HepG2 (cell line): ENCODE measurements at regions not wholly inside any gene's neighbourhood (a gene's known extent, or its start where the extent isn't known, plus 50 kb on each side); places are given as distances from the start of the nearest gene placed in this dataset.

Experiments
- BRCA1 ChIP-seq: sonication (generic); formaldehyde crosslinking; IDR thresholded peaks from 2 replicates; pipeline ENCODE4 v1.4.0; 2020; ENCODE audit warnings: missing genetic modification reagents
- JUND ChIP-seq: sonication (generic); formaldehyde crosslinking; IDR thresholded peaks from 2 replicates; pipeline ENCODE4 v1.8.0; 2022; ENCODE audit warnings: mild to moderate bottlenecking, missing genetic modification reagents
- RAD21 ChIP-seq: fragments of 450-650 bp; formaldehyde crosslinking; IDR thresholded peaks from 2 replicates; pipeline ENCODE4 v1.5.0; 2020; ENCODE audit warnings: mild to moderate bottlenecking
- ZNF350 ChIP-seq: sonication (generic); formaldehyde crosslinking; IDR thresholded peaks from 2 replicates; pipeline ENCODE4 v1.4.0; 2020; ENCODE audit warnings: mild to moderate bottlenecking, low read depth, missing genetic modification reagents, borderline replicate concordance
- ZNF724P ChIP-seq: sonication (generic); formaldehyde crosslinking; IDR thresholded peaks from 2 replicates; pipeline ENCODE4 v1.8.0; 2022; ENCODE audit warnings: missing genetic modification reagents, borderline replicate concordance
- ZSCAN29 ChIP-seq: sonication (generic); formaldehyde crosslinking; conservative IDR thresholded peaks from 2 replicates; pipeline ENCODE4 v1.4.0; 2020; ENCODE audit warnings: mild to moderate bottlenecking, missing genetic modification reagents
- TF ChIP-seq, protein P1 (sequence below): sonication (generic); formaldehyde crosslinking; IDR thresholded peaks from 2 replicates; pipeline ENCODE4 v1.4.0; 2020; ENCODE audit warnings: missing genetic modification reagents
- TF ChIP-seq, protein P2 (sequence below): sonication (generic); formaldehyde crosslinking; IDR thresholded peaks from 2 replicates; pipeline ENCODE4 v1.8.1; 2022; ENCODE audit warnings: mild to moderate bottlenecking, missing genetic modification reagents
- TF ChIP-seq, protein P3 (sequence below): sonication (generic); formaldehyde crosslinking; IDR thresholded peaks from 2 replicates; pipeline ENCODE4 v1.9.0; 2022; ENCODE audit warnings: missing genetic modification reagents, mild to moderate bottlenecking, borderline replicate concordance
- TF ChIP-seq, protein P4 (sequence below): sonication (generic); formaldehyde crosslinking; IDR thresholded peaks from 2 replicates; pipeline ENCODE4 v1.5.0; 2020; ENCODE audit warnings: mild to moderate bottlenecking, missing genetic modification reagents, moderate library complexity
- TF ChIP-seq, protein P5 (sequence below), 2 experiments: IDR thresholded peaks; 2 replicates each; pipeline ENCODE4 v1.6.1; 2011 to 2012; ENCODE audit warnings: low read length in 2 of 2, borderline replicate concordance in 1 of 2, low read depth in 1 of 2, mild to moderate bottlenecking in 1 of 2, moderate library complexity in 1 of 2

GRCh38 chr4:175927121-175927520 is 115.1 kb upstream of the GPM6A start:
- TF ChIP-seq ZNF350 (CRISPR knock-in tag) (no peak), JUND (CRISPR knock-in tag) (no peak), BRCA1 (no peak), RAD21 (CRISPR knock-in tag) (no peak), ZSCAN29 (no peak), ZNF724P (CRISPR knock-in tag) (no peak)
- TF ChIP-seq, protein P1, sequence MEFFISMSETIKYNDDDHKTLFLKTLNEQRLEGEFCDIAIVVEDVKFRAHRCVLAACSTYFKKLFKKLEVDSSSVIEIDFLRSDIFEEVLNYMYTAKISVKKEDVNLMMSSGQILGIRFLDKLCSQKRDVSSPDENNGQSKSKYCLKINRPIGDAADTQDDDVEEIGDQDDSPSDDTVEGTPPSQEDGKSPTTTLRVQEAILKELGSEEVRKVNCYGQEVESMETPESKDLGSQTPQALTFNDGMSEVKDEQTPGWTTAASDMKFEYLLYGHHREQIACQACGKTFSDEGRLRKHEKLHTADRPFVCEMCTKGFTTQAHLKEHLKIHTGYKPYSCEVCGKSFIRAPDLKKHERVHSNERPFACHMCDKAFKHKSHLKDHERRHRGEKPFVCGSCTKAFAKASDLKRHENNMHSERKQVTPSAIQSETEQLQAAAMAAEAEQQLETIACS (CRISPR knock-in tag): no peak
- TF ChIP-seq, protein P2, sequence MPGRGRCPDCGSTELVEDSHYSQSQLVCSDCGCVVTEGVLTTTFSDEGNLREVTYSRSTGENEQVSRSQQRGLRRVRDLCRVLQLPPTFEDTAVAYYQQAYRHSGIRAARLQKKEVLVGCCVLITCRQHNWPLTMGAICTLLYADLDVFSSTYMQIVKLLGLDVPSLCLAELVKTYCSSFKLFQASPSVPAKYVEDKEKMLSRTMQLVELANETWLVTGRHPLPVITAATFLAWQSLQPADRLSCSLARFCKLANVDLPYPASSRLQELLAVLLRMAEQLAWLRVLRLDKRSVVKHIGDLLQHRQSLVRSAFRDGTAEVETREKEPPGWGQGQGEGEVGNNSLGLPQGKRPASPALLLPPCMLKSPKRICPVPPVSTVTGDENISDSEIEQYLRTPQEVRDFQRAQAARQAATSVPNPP: no peak
- TF ChIP-seq, protein P3, sequence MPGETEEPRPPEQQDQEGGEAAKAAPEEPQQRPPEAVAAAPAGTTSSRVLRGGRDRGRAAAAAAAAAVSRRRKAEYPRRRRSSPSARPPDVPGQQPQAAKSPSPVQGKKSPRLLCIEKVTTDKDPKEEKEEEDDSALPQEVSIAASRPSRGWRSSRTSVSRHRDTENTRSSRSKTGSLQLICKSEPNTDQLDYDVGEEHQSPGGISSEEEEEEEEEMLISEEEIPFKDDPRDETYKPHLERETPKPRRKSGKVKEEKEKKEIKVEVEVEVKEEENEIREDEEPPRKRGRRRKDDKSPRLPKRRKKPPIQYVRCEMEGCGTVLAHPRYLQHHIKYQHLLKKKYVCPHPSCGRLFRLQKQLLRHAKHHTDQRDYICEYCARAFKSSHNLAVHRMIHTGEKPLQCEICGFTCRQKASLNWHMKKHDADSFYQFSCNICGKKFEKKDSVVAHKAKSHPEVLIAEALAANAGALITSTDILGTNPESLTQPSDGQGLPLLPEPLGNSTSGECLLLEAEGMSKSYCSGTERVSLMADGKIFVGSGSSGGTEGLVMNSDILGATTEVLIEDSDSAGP (CRISPR knock-in tag): no peak
- TF ChIP-seq, protein P4, sequence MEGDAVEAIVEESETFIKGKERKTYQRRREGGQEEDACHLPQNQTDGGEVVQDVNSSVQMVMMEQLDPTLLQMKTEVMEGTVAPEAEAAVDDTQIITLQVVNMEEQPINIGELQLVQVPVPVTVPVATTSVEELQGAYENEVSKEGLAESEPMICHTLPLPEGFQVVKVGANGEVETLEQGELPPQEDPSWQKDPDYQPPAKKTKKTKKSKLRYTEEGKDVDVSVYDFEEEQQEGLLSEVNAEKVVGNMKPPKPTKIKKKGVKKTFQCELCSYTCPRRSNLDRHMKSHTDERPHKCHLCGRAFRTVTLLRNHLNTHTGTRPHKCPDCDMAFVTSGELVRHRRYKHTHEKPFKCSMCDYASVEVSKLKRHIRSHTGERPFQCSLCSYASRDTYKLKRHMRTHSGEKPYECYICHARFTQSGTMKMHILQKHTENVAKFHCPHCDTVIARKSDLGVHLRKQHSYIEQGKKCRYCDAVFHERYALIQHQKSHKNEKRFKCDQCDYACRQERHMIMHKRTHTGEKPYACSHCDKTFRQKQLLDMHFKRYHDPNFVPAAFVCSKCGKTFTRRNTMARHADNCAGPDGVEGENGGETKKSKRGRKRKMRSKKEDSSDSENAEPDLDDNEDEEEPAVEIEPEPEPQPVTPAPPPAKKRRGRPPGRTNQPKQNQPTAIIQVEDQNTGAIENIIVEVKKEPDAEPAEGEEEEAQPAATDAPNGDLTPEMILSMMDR (CRISPR knock-in tag): no peak
- TF ChIP-seq, protein P5, sequence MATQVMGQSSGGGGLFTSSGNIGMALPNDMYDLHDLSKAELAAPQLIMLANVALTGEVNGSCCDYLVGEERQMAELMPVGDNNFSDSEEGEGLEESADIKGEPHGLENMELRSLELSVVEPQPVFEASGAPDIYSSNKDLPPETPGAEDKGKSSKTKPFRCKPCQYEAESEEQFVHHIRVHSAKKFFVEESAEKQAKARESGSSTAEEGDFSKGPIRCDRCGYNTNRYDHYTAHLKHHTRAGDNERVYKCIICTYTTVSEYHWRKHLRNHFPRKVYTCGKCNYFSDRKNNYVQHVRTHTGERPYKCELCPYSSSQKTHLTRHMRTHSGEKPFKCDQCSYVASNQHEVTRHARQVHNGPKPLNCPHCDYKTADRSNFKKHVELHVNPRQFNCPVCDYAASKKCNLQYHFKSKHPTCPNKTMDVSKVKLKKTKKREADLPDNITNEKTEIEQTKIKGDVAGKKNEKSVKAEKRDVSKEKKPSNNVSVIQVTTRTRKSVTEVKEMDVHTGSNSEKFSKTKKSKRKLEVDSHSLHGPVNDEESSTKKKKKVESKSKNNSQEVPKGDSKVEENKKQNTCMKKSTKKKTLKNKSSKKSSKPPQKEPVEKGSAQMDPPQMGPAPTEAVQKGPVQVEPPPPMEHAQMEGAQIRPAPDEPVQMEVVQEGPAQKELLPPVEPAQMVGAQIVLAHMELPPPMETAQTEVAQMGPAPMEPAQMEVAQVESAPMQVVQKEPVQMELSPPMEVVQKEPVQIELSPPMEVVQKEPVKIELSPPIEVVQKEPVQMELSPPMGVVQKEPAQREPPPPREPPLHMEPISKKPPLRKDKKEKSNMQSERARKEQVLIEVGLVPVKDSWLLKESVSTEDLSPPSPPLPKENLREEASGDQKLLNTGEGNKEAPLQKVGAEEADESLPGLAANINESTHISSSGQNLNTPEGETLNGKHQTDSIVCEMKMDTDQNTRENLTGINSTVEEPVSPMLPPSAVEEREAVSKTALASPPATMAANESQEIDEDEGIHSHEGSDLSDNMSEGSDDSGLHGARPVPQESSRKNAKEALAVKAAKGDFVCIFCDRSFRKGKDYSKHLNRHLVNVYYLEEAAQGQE (IDR thresholded peaks at IDR 0.05; ENCODE audit: borderline replicate concordance in 1 of 2, low read depth in 1 of 2, low read length in 2 of 2): no peak
